HepG2 (cell line): ENCODE measurements at regions not wholly inside any gene's neighbourhood (a gene's known extent, or its start where the extent isn't known, plus 50 kb on each side); places are given as distances from the start of the nearest gene placed in this dataset.

Experiments used
- ATAC-seq: fragments of 200-7000 bp; cut with Tn5 transposase; 3 replicates; pipeline ENCODE4 v1.9.1; 2020; ENCODE audit warnings: mild to moderate bottlenecking, moderate library complexity
- BruUV-seq: library from RNA; stranded (reverse); fragments of 400-500 nt; replicated peaks from 2 replicates; lab custom pipeline; 2021; lab: Mats Ljungman, UMichigan
- CTCF ChIA-PET: fragments of 300-600 bp; formaldehyde crosslinking; extraction: SDS; loops from one replicate; lab custom pipeline; 2021; ENCODE audit warnings: low total read pairs, inconsistent platforms, low intra/inter-chr PET ratio; lab: Yijun Ruan, JAX
- POLR2A ChIA-PET: fragments of 350-600 bp; sonication (Branson Sonifier 250); formaldehyde crosslinking; loops from one replicate; lab custom pipeline; 2020; ENCODE audit warnings: antibody characterized with exemption, inconsistent platforms; lab: Yijun Ruan, JAX
- DNase-seq: peaks from one replicate; pipeline ENCODE4 v3.0.0-alpha.2; 2015; ENCODE audit warnings: low spot score
- FAIRE-seq: peaks from 3 replicates; lab custom pipeline; 2011; peaks lifted over from hg19 to GRCh38; lab: Jason Lieb, UNC
- H2AFZ ChIP-seq: one replicate; pipeline ENCODE4 v1.6.1; 2011; ENCODE audit warnings: low read length, inconsistent platforms
- H3K27ac ChIP-seq: fragments of 300-600 bp; 3 replicates; pipeline ENCODE4 v1.8.0; 2011; ENCODE audit warnings: mixed run types, mild to moderate bottlenecking, mixed read lengths, low read length, inconsistent platforms; ENCODE audit not compliant: insufficient read depth; ENCODE audit errors: extremely low read length
- H3K27me3 ChIP-seq, 2 experiments: fragments of 200-600 bp in 1 of 2; 2 replicates in 1 of 2; 3 replicates in 1 of 2; pipeline versions ENCODE4 v1.6.0 to v1.8.0; 2011; ENCODE audit warnings: low read length in 2 of 2, mild to moderate bottlenecking in 2 of 2, moderate library complexity in 2 of 2, inconsistent platforms in 1 of 2; ENCODE audit not compliant: insufficient read depth in 2 of 2, control insufficient read depth in 1 of 2
- H3K36me3 ChIP-seq, 2 experiments: fragments of 200-600 bp in 1 of 2; replicated peaks in 1 of 2; 2 replicates in 1 of 2; 3 replicates in 1 of 2; pipeline versions ENCODE4 v1.5.1 to v1.8.0; 2011; ENCODE audit warnings: low read length in 2 of 2, inconsistent platforms in 1 of 2; ENCODE audit not compliant: insufficient read depth in 2 of 2, control insufficient read depth in 1 of 2
- H3K4me1 ChIP-seq: 2 replicates; pipeline ENCODE4 v1.5.1; 2012; ENCODE audit warnings: low read length, inconsistent platforms; ENCODE audit not compliant: insufficient read depth
- H3K4me2 ChIP-seq: 2 replicates; pipeline ENCODE4 v1.6.0; 2011; ENCODE audit warnings: low read depth, low read length, inconsistent platforms
- H3K4me3 ChIP-seq, 3 experiments: fragments of 200-600 bp in 1 of 3; sonication (generic), shearing (Covaris generic) in 1 of 3; replicated peaks in 1 of 3; 2 replicates each; pipeline ENCODE4 v1.5.1; 2011 to 2016; ENCODE audit warnings: low read length in 3 of 3, inconsistent platforms in 2 of 3, low read depth in 2 of 3, mild to moderate bottlenecking in 2 of 3, control low read depth in 1 of 3, mixed read lengths in 1 of 3; ENCODE audit not compliant: insufficient read depth in 1 of 3
- H3K79me2 ChIP-seq: one replicate; pipeline ENCODE4 v1.6.1; 2011; ENCODE audit warnings: low read length, inconsistent platforms; ENCODE audit not compliant: insufficient read depth
- H3K9ac ChIP-seq: 2 replicates; pipeline ENCODE4 v1.6.0; 2011; ENCODE audit warnings: mild to moderate bottlenecking, low read depth, low read length, inconsistent platforms; ENCODE audit not compliant: insufficient read depth
- H3K9me3 ChIP-seq: 2 replicates; pipeline ENCODE4 v1.5.1; 2012; ENCODE audit warnings: mild to moderate bottlenecking, low read length
- H4K20me1 ChIP-seq: 2 replicates; pipeline ENCODE4 v1.6.0; 2011; ENCODE audit warnings: inconsistent platforms, mild to moderate bottlenecking, low read length, moderate library complexity; ENCODE audit not compliant: insufficient read depth
- CTCF ChIP-seq: sonication (generic); formaldehyde crosslinking; IDR thresholded peaks from 2 replicates; pipeline ENCODE4 v1.5.0; 2020; ENCODE audit warnings: mild to moderate bottlenecking, missing genetic modification reagents, moderate library complexity
- FOSL1 ChIP-seq: sonication (generic); formaldehyde crosslinking; IDR thresholded peaks from 2 replicates; pipeline ENCODE4 v1.9.0; 2021; ENCODE audit warnings: missing genetic modification reagents, borderline replicate concordance
- FOSL2 ChIP-seq: sonication (generic); formaldehyde crosslinking; IDR thresholded peaks from 2 replicates; pipeline ENCODE4 v1.4.0; 2020; ENCODE audit warnings: missing genetic modification reagents
- HNF4G ChIP-seq, 2 experiments: sonication (generic) in 1 of 2; formaldehyde crosslinking in 1 of 2; IDR thresholded peaks; 2 replicates each; pipeline versions ENCODE4 v1.4.0 to v1.6.1; 2011 to 2020; ENCODE audit warnings: borderline replicate concordance in 2 of 2, low read depth in 2 of 2, mild to moderate bottlenecking in 2 of 2, low read length in 1 of 2, missing genetic modification reagents in 1 of 2, moderate library complexity in 1 of 2
- KDM2A ChIP-seq: sonication (generic); formaldehyde crosslinking; IDR thresholded peaks from 2 replicates; pipeline ENCODE4 v1.4.0; 2020; ENCODE audit warnings: low read depth, missing genetic modification reagents, borderline replicate concordance
- KLF15 ChIP-seq: sonication (generic); formaldehyde crosslinking; IDR thresholded peaks from 2 replicates; pipeline ENCODE4 v1.8.1; 2023; ENCODE audit warnings: borderline replicate concordance, mild to moderate bottlenecking, inconsistent platforms, missing genetic modification reagents, mixed read lengths
- NR2F6 ChIP-seq, 2 experiments: IDR thresholded peaks; 2 replicates each; pipeline ENCODE4 v1.6.1; 2016; ENCODE audit warnings: antibody characterized with exemption in 1 of 2, mild to moderate bottlenecking in 1 of 2
- SOX13 ChIP-seq, 3 experiments: fragments of 450-650 bp in 1 of 3; sonication (generic) in 1 of 3; formaldehyde crosslinking in 1 of 3; IDR thresholded peaks in 2 of 3; conservative IDR thresholded peaks in 1 of 3; 2 replicates each; pipeline versions ENCODE4 v1.5.0 to v1.6.1; 2016 to 2020; ENCODE audit warnings: antibody characterized with exemption in 1 of 3, mild to moderate bottlenecking in 1 of 3, missing compliant biosample characterization in 1 of 3, missing genetic modification reagents in 1 of 3, moderate library complexity in 1 of 3
- SOX5 ChIP-seq: IDR thresholded peaks from 2 replicates; pipeline ENCODE4 v1.6.1; 2016; ENCODE audit warnings: borderline replicate concordance
- TCF7 ChIP-seq: sonication (generic); IDR thresholded peaks from 2 replicates; pipeline ENCODE4 v1.6.1; 2016; ENCODE audit warnings: antibody characterized with exemption, low read depth
- ZNF607 ChIP-seq: sonication (generic); formaldehyde crosslinking; IDR thresholded peaks from 2 replicates; pipeline ENCODE4 v1.5.1; 2020; ENCODE audit warnings: missing genetic modification reagents, mild to moderate bottlenecking, borderline replicate concordance
- WGBS: methylation state at CpG from one replicate; pipeline ENCODE4 v1.1.6; 2017; ENCODE audit warnings: low lambda C conversion rate; 5-methylcytosine and 5-hydroxymethylcytosine counted together
- in situ Hi-C: cut with HindIII; loops from 2 replicates; pipeline ENCODE4 v1.10.0; 2017; ENCODE audit warnings: low pct_unique_long_range_greater_than_20kb; ENCODE audit not compliant: extremely low pct_ligation_motif_present
- intact Hi-C: fragments of 100-400 bp; cut with micrococcal nuclease; formaldehyde crosslinking; loops from one replicate; pipeline ENCODE4 v1.10.0; 2022; ENCODE audit not compliant: unreplicated experiment

GRCh38 chr3:163785693-163786092 is 1292.6 kb downstream of the SI start:
- H3K79me2 ChIP-seq: no peaks in the 10 kb centered on the region
- no peaks in the 10 kb centered on the region for H3K4me1 ChIP-seq
- H3K9ac ChIP-seq: no peak overlapping the region
- H3K4me2 ChIP-seq: no peak overlapping the region
- FAIRE-seq (no peak), ATAC-seq (peak; percentile 82), DNase-seq (no peak)
- intact Hi-C loops (no loop called here), in situ Hi-C loops (no loop called here)
- ChIA-PET POLR2A (no interaction called here), CTCF (no interaction called here)
- H4K20me1 ChIP-seq: no peaks in the 10 kb centered on the region
- no peaks in the 10 kb centered on the region for H3K27me3 ChIP-seq
- H3K36me3 ChIP-seq: no peaks in the 10 kb centered on the region
- no peaks in the 10 kb centered on the region for H3K9me3 ChIP-seq
- H3K27ac ChIP-seq: no peak overlapping the region
- H2AFZ ChIP-seq: no peak overlapping the region
- no TSS peak for BruUV-seq
- TF ChIP-seq FOSL2 (CRISPR knock-in tag) (no peak), CTCF (CRISPR knock-in tag) (peak; percentile 47)
- no peak overlapping the region for H3K4me3 ChIP-seq

GRCh38 chr3:163779396-163780344 is 1298.6 kb downstream of the SI start:
- H3K27me3 ChIP-seq: no peaks in the 10 kb centered on the region
- BruUV-seq: no TSS peak
- H3K9me3 ChIP-seq: no peaks in the 10 kb centered on the region
- no peaks in the 10 kb centered on the region for H3K79me2 ChIP-seq
- H4K20me1 ChIP-seq: no peaks in the 10 kb centered on the region
- in situ Hi-C loops (no loop called here), intact Hi-C loops (no loop called here)
- DNase-seq (peak; percentile 69), ATAC-seq (peak; percentile 60), FAIRE-seq (peak; percentile 42)
- no peaks in the 10 kb centered on the region for H3K36me3 ChIP-seq
- peaks cover 11% of the 10 kb centered on the region for H3K4me1 ChIP-seq
- H3K4me2 ChIP-seq: no peak overlapping the region; the same call in 1 of the 2 replicates
- no peak overlapping the region for H3K27ac ChIP-seq
- no peak overlapping the region for H3K4me3 ChIP-seq
- no peak overlapping the region for H2AFZ ChIP-seq
- ChIA-PET POLR2A (no interaction called here), CTCF (no interaction called here)
- no peak overlapping the region for H3K9ac ChIP-seq
- 4% methylated on average over 13 of the region's 13 CpGs for WGBS
- TF ChIP-seq CTCF (CRISPR knock-in tag) (peak; percentile 49), KLF15 (CRISPR knock-in tag) (no peak), ZNF607 (CRISPR knock-in tag) (no peak), SOX13 (IDR thresholded peaks at IDR 0.05) (no peak), SOX13 (CRISPR knock-in tag; conservative IDR thresholded peaks at IDR 0.05 in 1 of 2, IDR thresholded peaks at IDR 0.05 in 1 of 2) (peak in 1 of 2 experiments; percentile 20; a peak in 1 of 4 replicates), NR2F6 (IDR thresholded peaks at IDR 0.05) (peak; percentile 40; the same call in 1 of the 2 replicates), NR2F6 (CRISPR knock-in tag; IDR thresholded peaks at IDR 0.05) (0 out of 2 replicates have a peak, but pooled peaks have one; percentile 27), FOSL1 (CRISPR knock-in tag) (no peak), KDM2A (CRISPR knock-in tag) (no peak), TCF7 (peak; percentile 54), SOX5 (CRISPR knock-in tag) (0 out of 2 replicates have a peak, but pooled peaks have one; percentile 35), HNF4G (IDR thresholded peaks at IDR 0.05; ENCODE audit: borderline replicate concordance, low read depth, low read length) (peak; percentile 83), HNF4G (CRISPR knock-in tag; IDR thresholded peaks at IDR 0.05; ENCODE audit: borderline replicate concordance, low read depth) (no peak)
